Body of pancreas (tissue), 4 donors: ENCODE measurements at regions not wholly inside any gene's neighbourhood (a gene's known extent, or its start where the extent isn't known, plus 50 kb on each side); places are given as distances from the start of the nearest gene placed in this dataset.
"Not testable (repeated sequence)": the region's sequence is repeated elsewhere in the genome, so short reads cannot be mapped to it uniquely, and the experiment has no call there.

Experiments used
- ATAC-seq: fragments of 150-250 bp; one replicate; pipeline ENCODE4 v1.9.1; 2016
- DNase-seq, 4 donors: peaks; one replicate each; pipeline ENCODE4 v3.0.0-alpha.2; 2019
- H3K27ac ChIP-seq, 4 donors: fragments of 200-600 bp; sonication (generic); 1 replicate in 3 of 4; 2 replicates in 1 of 4; pipeline versions ENCODE4 v1.5.1 to v1.6.1; 2016 to 2019; ENCODE audit warnings: mild to moderate bottlenecking in 1 of 4, mixed read lengths in 1 of 4, moderate library complexity in 1 of 4
- H3K27me3 ChIP-seq, 2 donors: fragments of 200-600 bp; sonication (generic); one replicate each; pipeline ENCODE4 v1.6.0; 2016; ENCODE audit warnings: mild to moderate bottlenecking in 1 of 2
- H3K36me3 ChIP-seq, 2 donors: fragments of 200-600 bp; sonication (generic); replicated peaks in 1 of 2; 2 replicates each; pipeline ENCODE4 v1.5.1; 2016; ENCODE audit warnings: low read depth in 2 of 2; ENCODE audit not compliant: insufficient read depth in 1 of 2
- H3K4me1 ChIP-seq: fragments of 200-600 bp; sonication (generic); one replicate; pipeline ENCODE4 v1.6.0; 2016
- H3K4me3 ChIP-seq, 2 donors: fragments of 200-600 bp; sonication (generic); 1 replicate in 1 of 2; 2 replicates in 1 of 2; pipeline ENCODE4 v1.5.1; 2016 to 2019
- H3K9me3 ChIP-seq, 3 donors: fragments of 200-600 bp; sonication (generic); 1 replicate in 2 of 3; 2 replicates in 1 of 3; pipeline ENCODE4 v1.5.1; 2016
- CTCF ChIP-seq, 7 experiments: fragments of 450-650 bp in 4 of 7; fragments of 200-600 bp in 3 of 7; sonication (generic) in 3 of 7; IDR thresholded peaks; one replicate each; pipeline ENCODE4 v1.5.1; 2016 to 2019; ENCODE audit warnings: antibody characterized with exemption in 7 of 7
- POLR2A ChIP-seq, 3 donors: fragments of 450-650 bp; IDR thresholded peaks; one replicate each; pipeline ENCODE4 v1.6.1; 2016; ENCODE audit warnings: antibody characterized with exemption in 3 of 3, mild to moderate bottlenecking in 2 of 3
- WGBS, 2 donors: methylation state at CpG; one replicate each; pipeline ENCODE4 v1.1.5; 2017; 5-methylcytosine and 5-hydroxymethylcytosine counted together
- intact Hi-C: fragments of 100-400 bp; cut with DNase I; formaldehyde crosslinking; loops from one replicate; pipeline ENCODE4 v1.15.1; 2023

- Histone ChIP-seq H3K4me3 (no peak overlapping the region), H3K27me3 (no peaks in the 10 kb centered on the region), H3K4me1 (no peaks in the 10 kb centered on the region), H3K27ac (no peak overlapping the region), H3K36me3 (no peaks in the 10 kb centered on the region), H3K9me3 (no peaks in the 10 kb centered on the region)
- WGBS, 2 donors, result 74 to 82% methylated on average over 4 of the region's 4 CpGs
- intact Hi-C loops, result no loop called here
- no peak for DNase-seq
- TF ChIP-seq POLR2A (IDR thresholded peaks at IDR 0.05) (no peak), CTCF (IDR thresholded peaks at IDR 0.05) (no peak)
- ATAC-seq, result no peak
These were observed 201.3 kb downstream of the AKAP7 start for GRCh38 chr6:131336596-131336995.

- intact Hi-C loops, ATAC-seq, DNase-seq, H3K4me1 ChIP-seq, H3K4me3 ChIP-seq, H3K27me3 ChIP-seq, H3K9me3 ChIP-seq, H3K27ac ChIP-seq, H3K36me3 ChIP-seq: not testable (repeated sequence)
- WGBS, 2 donors, result 96% methylated on average over 4 of the region's 4 CpGs
These were observed 211.6 kb downstream of the AKAP7 start for GRCh38 chr6:131346896-131347295.

GRCh38 chr6:131348572-131348971, 213.3 kb downstream of the AKAP7 start:
- WGBS, 2 donors, result 53 to 56% methylated on average over 5 of the region's 5 CpGs
- no peak for ATAC-seq
- H3K4me3 ChIP-seq, result no peak overlapping the region
- no peaks in the 10 kb centered on the region for H3K36me3 ChIP-seq
- no peaks in the 10 kb centered on the region for H3K9me3 ChIP-seq
- intact Hi-C loops, result no loop called here
- H3K4me1 ChIP-seq, result no peaks in the 10 kb centered on the region
- TF ChIP-seq CTCF (IDR thresholded peaks at IDR 0.05) (no peak), POLR2A (IDR thresholded peaks at IDR 0.05) (no peak)
- no peak overlapping the region for H3K27ac ChIP-seq
- no peaks in the 10 kb centered on the region for H3K27me3 ChIP-seq
- no peak for DNase-seq

GRCh38 chr6:131349199-131349598, 213.9 kb downstream of the AKAP7 start:
- no peaks in the 10 kb centered on the region for H3K36me3 ChIP-seq
- DNase-seq (no peak), ATAC-seq (no peak)
- intact Hi-C loops, result no loop called here
- H3K27ac ChIP-seq, result no peak overlapping the region
- WGBS, 2 donors, result 63 to 79% methylated on average over 1 of the region's 1 CpG
- no peaks in the 10 kb centered on the region for H3K27me3 ChIP-seq
- no peaks in the 10 kb centered on the region for H3K4me1 ChIP-seq
- H3K9me3 ChIP-seq, result no peaks in the 10 kb centered on the region
- TF ChIP-seq POLR2A (IDR thresholded peaks at IDR 0.05), result no peak
- TF ChIP-seq CTCF (IDR thresholded peaks at IDR 0.05), result no peak
- no peak overlapping the region for H3K4me3 ChIP-seq

- 93 to 94% methylated on average over 3 of the region's 3 CpGs for WGBS, 2 donors
- TF ChIP-seq CTCF (IDR thresholded peaks at IDR 0.05) (no peak), POLR2A (IDR thresholded peaks at IDR 0.05) (no peak)
- Histone ChIP-seq H3K27ac (no peak overlapping the region), H3K36me3 (no peaks in the 10 kb centered on the region), H3K4me1 (no peaks in the 10 kb centered on the region), H3K4me3 (no peak overlapping the region), H3K9me3 (no peaks in the 10 kb centered on the region), H3K27me3 (no peaks in the 10 kb centered on the region)
- DNase-seq (no peak), ATAC-seq (no peak)
- intact Hi-C loops, result no loop called here
These were observed 217.8 kb downstream of the AKAP7 start for GRCh38 chr6:131353106-131353505.
